ENCODE measurements at regions not wholly inside any gene's neighbourhood (a gene's known extent, or its start where the extent isn't known, plus 50 kb on each side); places are given as distances from the start of the nearest gene placed in this dataset.

- H3K4me3 ChIP-seq (ENCODE audit: low read length), result no peak overlapping the region
- no peak for DNase-seq (ENCODE audit: low read depth)
- no peak for TF ChIP-seq CTCF (conservative IDR thresholded peaks at IDR 0.05; ENCODE audit: low read length)
Measured at GRCh38 chr12:125684968-125685790, 619.9 kb downstream of the AACS start.

DNA sequence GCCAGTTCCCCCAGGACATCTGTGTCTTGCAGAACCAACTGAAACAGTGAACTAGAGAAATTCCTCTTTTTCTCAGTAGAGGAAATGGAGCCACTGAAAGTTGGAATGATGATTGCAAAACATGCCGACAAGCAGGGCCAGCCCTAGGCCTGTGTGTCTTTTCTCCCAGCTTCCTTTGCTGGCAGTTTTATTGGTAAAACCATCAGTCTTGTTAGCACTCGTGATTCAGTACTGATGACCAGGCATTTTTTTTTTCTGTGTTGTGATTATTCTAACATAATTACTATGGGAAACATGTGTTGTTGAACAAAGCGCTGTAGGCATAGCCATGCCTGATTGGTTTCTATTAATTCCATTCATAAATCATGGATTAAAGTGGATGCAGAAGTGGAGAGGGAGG is 620.7 kb downstream of the AACS start:
- TF ChIP-seq CTCF (conservative IDR thresholded peaks at IDR 0.05; ENCODE audit: low read length), result no peak
- no peak overlapping the region for H3K4me3 ChIP-seq (ENCODE audit: low read length)
- DNase-seq (ENCODE audit: low read depth), result no peak

DNA sequence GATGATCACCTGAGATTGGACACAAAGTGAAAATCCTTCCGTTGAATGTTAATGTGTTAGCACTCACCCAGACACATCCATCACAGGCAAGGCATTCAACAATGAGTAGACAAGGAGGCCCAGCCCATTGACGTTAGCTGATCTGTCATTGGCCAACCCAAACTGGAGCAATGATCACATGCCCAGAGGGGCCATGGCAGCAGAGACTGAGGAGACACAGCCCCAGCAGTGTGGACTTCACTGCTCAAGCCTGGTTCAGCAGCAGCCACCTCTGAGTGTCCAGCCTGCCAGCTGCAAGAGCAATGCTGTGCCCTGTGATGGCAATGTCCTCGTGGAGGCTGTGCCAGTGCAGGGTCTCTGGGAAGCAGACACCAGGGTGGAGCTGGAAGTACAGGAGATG is 622.2 kb downstream of the AACS start:
- TF ChIP-seq CTCF (conservative IDR thresholded peaks at IDR 0.05; ENCODE audit: low read length), result no peak

GRCh38 chr12:125687820-125688219 is 622.6 kb downstream of the AACS start:
- H3K4me3 ChIP-seq (ENCODE audit: low read length), result no peak overlapping the region
- DNase-seq (ENCODE audit: low read depth), result no peak
- no peak for TF ChIP-seq CTCF (conservative IDR thresholded peaks at IDR 0.05; ENCODE audit: low read length)

More for the DNA sequence above, 622.2 kb downstream of the AACS start:
- no peak overlapping the region for H3K4me3 ChIP-seq (ENCODE audit: low read length)
- DNase-seq (ENCODE audit: low read depth), result no peak

DNA sequence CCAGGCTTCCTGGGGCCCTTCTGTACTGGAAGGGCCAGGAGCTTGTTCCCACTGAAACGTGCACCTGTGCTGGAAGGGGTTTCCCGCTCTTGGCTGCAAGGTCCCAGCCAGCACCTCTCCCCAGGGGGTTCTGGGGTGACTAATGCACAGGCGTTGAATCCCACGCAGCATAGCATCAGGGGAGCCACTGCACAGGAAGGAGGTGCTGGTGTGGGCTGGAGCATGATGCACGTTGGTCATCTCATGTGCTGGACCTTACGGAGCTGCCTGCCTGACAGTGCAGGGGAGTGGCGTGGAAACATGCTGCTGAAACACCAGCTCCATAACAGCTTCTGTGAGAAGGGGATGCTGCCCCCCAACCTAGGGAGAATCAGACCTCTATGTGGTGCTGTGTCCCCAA is 623.0 kb downstream of the AACS start:
- no peak for DNase-seq (ENCODE audit: low read depth)
- H3K4me3 ChIP-seq (ENCODE audit: low read length), result no peak overlapping the region
- no peak for TF ChIP-seq CTCF (conservative IDR thresholded peaks at IDR 0.05; ENCODE audit: low read length)

GRCh38 chr12:125688881-125689280 is 623.6 kb downstream of the AACS start:
- TF ChIP-seq CTCF (conservative IDR thresholded peaks at IDR 0.05; ENCODE audit: low read length), result no peak
- no peak for DNase-seq (ENCODE audit: low read depth)
- no peak overlapping the region for H3K4me3 ChIP-seq (ENCODE audit: low read length)

Measured in AG10803 (cell line).